Central memory CD8-positive, alpha-beta T cell (primary cell): ENCODE measurements at regions not wholly inside any gene's neighbourhood (a gene's known extent, or its start where the extent isn't known, plus 50 kb on each side); places are given as distances from the start of the nearest gene placed in this dataset.

Experiments
- ATAC-seq: fragments of 150-1000 bp; cut with Tn5 transposase; replicated peaks from 2 replicates; pipeline ENCODE4 v1.10.0; 2022; ENCODE audit warnings: mild to moderate bottlenecking, moderate FRiP score, moderate number of reproducible peaks; ENCODE audit not compliant: poor library complexity, severe bottlenecking; ENCODE audit errors: extremely low read depth
- DNase-seq, 2 donors: peaks; one replicate each; pipeline ENCODE4 v3.0.0; 2021; ENCODE audit warnings: low spot score in 2 of 2
- H3K27ac Mint-ChIP-seq: one replicate; pipeline ENCODE4 v1.8.0; 2022; ENCODE audit warnings: low read depth, mild to moderate bottlenecking, moderate library complexity, mixed read lengths
- H3K27me3 Mint-ChIP-seq: one replicate; pipeline ENCODE4 v1.8.0; 2022; ENCODE audit warnings: mixed read lengths
- H3K36me3 Mint-ChIP-seq: one replicate; pipeline ENCODE4 v1.8.0; 2022; ENCODE audit warnings: mild to moderate bottlenecking, moderate library complexity, mixed read lengths; ENCODE audit not compliant: insufficient read depth
- H3K4me1 Mint-ChIP-seq: one replicate; pipeline ENCODE4 v1.8.0; 2022; ENCODE audit warnings: mixed read lengths
- H3K4me3 Mint-ChIP-seq: one replicate; pipeline ENCODE4 v1.8.0; 2022; ENCODE audit warnings: mild to moderate bottlenecking, moderate library complexity, mixed read lengths
- H3K9me3 Mint-ChIP-seq: one replicate; pipeline ENCODE4 v1.8.0; 2022; ENCODE audit warnings: mixed read lengths

GRCh38 chr16:86048882-86049585, 150.1 kb downstream of the IRF8 start:
- Mint-ChIP-seq H3K27ac (no peak overlapping the region), H3K4me1 (peaks cover 9% of the 10 kb centered on the region), H3K4me3 (no peak overlapping the region), H3K27me3 (peaks cover 83% of the 10 kb centered on the region), H3K36me3 (no peaks in the 10 kb centered on the region), H3K9me3 (no peaks in the 10 kb centered on the region)
- ATAC-seq, result no peak
- no peak for DNase-seq

GRCh38 chr16:86049641-86050040, 150.7 kb downstream of the IRF8 start:
- DNase-seq, result no peak
- no peak for ATAC-seq
- Mint-ChIP-seq H3K9me3 (no peaks in the 10 kb centered on the region), H3K27me3 (peaks cover 77% of the 10 kb centered on the region), H3K4me1 (peaks cover 9% of the 10 kb centered on the region), H3K27ac (no peak overlapping the region), H3K4me3 (no peak overlapping the region), H3K36me3 (no peaks in the 10 kb centered on the region)

GRCh38 chr16:86050111-86050510, 151.1 kb downstream of the IRF8 start:
- no peak for DNase-seq
- peaks cover 5% of the 10 kb centered on the region for H3K4me1 Mint-ChIP-seq
- no peaks in the 10 kb centered on the region for H3K9me3 Mint-ChIP-seq
- peaks cover 75% of the 10 kb centered on the region for H3K27me3 Mint-ChIP-seq
- H3K4me3 Mint-ChIP-seq, result no peak overlapping the region
- H3K36me3 Mint-ChIP-seq, result no peaks in the 10 kb centered on the region
- H3K27ac Mint-ChIP-seq, result no peak overlapping the region
- no peak for ATAC-seq

GRCh38 chr16:86050591-86051367, 151.8 kb downstream of the IRF8 start:
- Mint-ChIP-seq H3K4me1 (no peaks in the 10 kb centered on the region), H3K36me3 (no peaks in the 10 kb centered on the region), H3K27me3 (peaks cover 75% of the 10 kb centered on the region), H3K27ac (no peak overlapping the region), H3K4me3 (no peak overlapping the region), H3K9me3 (no peaks in the 10 kb centered on the region)
- DNase-seq (no peak), ATAC-seq (no peak)

GRCh38 chr16:86051368-86052114, 152.6 kb downstream of the IRF8 start:
- Mint-ChIP-seq H3K9me3 (no peaks in the 10 kb centered on the region), H3K4me3 (no peak overlapping the region)
- DNase-seq, result no peak

GRCh38 chr16:86052115-86052670, 153.2 kb downstream of the IRF8 start:
- H3K36me3 Mint-ChIP-seq, result no peaks in the 10 kb centered on the region
- H3K4me3 Mint-ChIP-seq, result no peak overlapping the region
- no peaks in the 10 kb centered on the region for H3K9me3 Mint-ChIP-seq
- DNase-seq (no peak), ATAC-seq (no peak)
- H3K4me1 Mint-ChIP-seq, result no peaks in the 10 kb centered on the region
- peaks cover 60% of the 10 kb centered on the region for H3K27me3 Mint-ChIP-seq
- no peak overlapping the region for H3K27ac Mint-ChIP-seq

More at GRCh38 chr16:86051368-86052114, 152.6 kb downstream of the IRF8 start:
- Mint-ChIP-seq H3K36me3 (no peaks in the 10 kb centered on the region), H3K4me1 (no peaks in the 10 kb centered on the region), H3K27ac (no peak overlapping the region), H3K27me3 (peaks cover 67% of the 10 kb centered on the region)
- no peak for ATAC-seq

GRCh38 chr16:86052926-86053325, 154.0 kb downstream of the IRF8 start:
- H3K9me3 Mint-ChIP-seq, result no peaks in the 10 kb centered on the region
- no peaks in the 10 kb centered on the region for H3K36me3 Mint-ChIP-seq
- DNase-seq (no peak), ATAC-seq (no peak)
- no peaks in the 10 kb centered on the region for H3K4me1 Mint-ChIP-seq
- no peak overlapping the region for H3K4me3 Mint-ChIP-seq
- H3K27ac Mint-ChIP-seq, result no peak overlapping the region
- peaks cover 53% of the 10 kb centered on the region for H3K27me3 Mint-ChIP-seq

- Mint-ChIP-seq H3K4me1 (no peaks in the 10 kb centered on the region), H3K27me3 (peaks cover 23% of the 10 kb centered on the region), H3K9me3 (no peaks in the 10 kb centered on the region), H3K27ac (no peak overlapping the region), H3K4me3 (no peak overlapping the region), H3K36me3 (no peaks in the 10 kb centered on the region)
- ATAC-seq, result no peak
- DNase-seq, result no peak
Measured at GRCh38 chr16:86059253-86060171, 160.6 kb downstream of the IRF8 start.

GRCh38 chr16:86060381-86061317, 161.7 kb downstream of the IRF8 start:
- no peaks in the 10 kb centered on the region for H3K36me3 Mint-ChIP-seq
- ATAC-seq (no peak), DNase-seq (no peak)
- H3K27ac Mint-ChIP-seq, result no peak overlapping the region
- H3K9me3 Mint-ChIP-seq, result no peaks in the 10 kb centered on the region
- no peaks in the 10 kb centered on the region for H3K4me1 Mint-ChIP-seq
- peaks cover 24% of the 10 kb centered on the region for H3K27me3 Mint-ChIP-seq
- no peak overlapping the region for H3K4me3 Mint-ChIP-seq

- Mint-ChIP-seq H3K27ac (no peak overlapping the region), H3K9me3 (no peaks in the 10 kb centered on the region), H3K36me3 (no peaks in the 10 kb centered on the region), H3K4me3 (no peak overlapping the region), H3K4me1 (no peaks in the 10 kb centered on the region), H3K27me3 (peaks cover 31% of the 10 kb centered on the region)
- DNase-seq, result no peak
- no peak for ATAC-seq
Measured at GRCh38 chr16:86061318-86061695, 162.3 kb downstream of the IRF8 start.

- peaks cover 35% of the 10 kb centered on the region for H3K27me3 Mint-ChIP-seq
- H3K4me3 Mint-ChIP-seq, result no peak overlapping the region
- no peaks in the 10 kb centered on the region for H3K4me1 Mint-ChIP-seq
- ATAC-seq, result no peak
- no peaks in the 10 kb centered on the region for H3K9me3 Mint-ChIP-seq
- no peak overlapping the region for H3K27ac Mint-ChIP-seq
- no peak for DNase-seq
- no peaks in the 10 kb centered on the region for H3K36me3 Mint-ChIP-seq
Measured at GRCh38 chr16:86061721-86062120, 162.8 kb downstream of the IRF8 start.
